IMR-90 (cell line): ENCODE measurements at regions not wholly inside any gene's neighbourhood (a gene's known extent, or its start where the extent isn't known, plus 50 kb on each side); places are given as distances from the start of the nearest gene placed in this dataset.

Experiments used
- ATAC-seq: fragments of 200-7000 bp; cut with Tn5 transposase; 2 replicates; pipeline ENCODE4 v1.9.1; 2020; ENCODE audit warnings: low read depth, mild to moderate bottlenecking, moderate library complexity
- BruUV-seq: library from RNA; stranded (reverse); fragments of 400-500 nt; replicated peaks from 2 replicates; lab custom pipeline; 2021; lab: Mats Ljungman, UMichigan
- CTCF ChIA-PET: fragments of 300-600 bp; formaldehyde crosslinking; extraction: SDS; loops from one replicate; lab custom pipeline; 2021; ENCODE audit warnings: antibody characterized with exemption; lab: Yijun Ruan, JAX
- POLR2A ChIA-PET: fragments of 300-600 bp; sonication (Branson Sonifier 250); formaldehyde crosslinking; loops from one replicate; lab custom pipeline; 2022; ENCODE audit warnings: antibody characterized with exemption; ENCODE audit not compliant: unreplicated experiment; lab: Charles Lee
- DNase-seq: peaks from one replicate; pipeline ENCODE4 v3.0.0; 2013
- H2AFZ ChIP-seq: replicated peaks from 2 replicates; pipeline ENCODE3; 2013; ENCODE audit warnings: low read length, mild to moderate bottlenecking; ENCODE audit not compliant: poor library complexity
- H2AK5ac ChIP-seq: 2 replicates; pipeline ENCODE4 v1.6.1; 2013; ENCODE audit warnings: low read depth, low read length, inconsistent platforms
- H2AK9ac ChIP-seq: replicated peaks from 2 replicates; pipeline ENCODE3; 2013; ENCODE audit warnings: mild to moderate bottlenecking, low read depth, low read length, moderate library complexity; ENCODE audit not compliant: poor library complexity
- H2BK120ac ChIP-seq: 2 replicates; pipeline ENCODE4 v1.6.1; 2013; ENCODE audit warnings: low read depth, low read length, inconsistent platforms
- H2BK15ac ChIP-seq: 3 replicates; pipeline ENCODE4 v1.6.1; 2013; ENCODE audit warnings: low read depth, low read length, inconsistent platforms
- H2BK20ac ChIP-seq: 2 replicates; pipeline ENCODE4 v1.6.1; 2013; ENCODE audit warnings: low read depth, mild to moderate bottlenecking, inconsistent platforms, low read length, moderate library complexity
- H2BK5ac ChIP-seq: 2 replicates; pipeline ENCODE4 v1.6.1; 2013; ENCODE audit warnings: mild to moderate bottlenecking, low read depth, low read length, inconsistent platforms; ENCODE audit not compliant: poor library complexity, severe bottlenecking
- H3K14ac ChIP-seq: replicated peaks from 2 replicates; pipeline ENCODE4 v1.6.1; 2013; ENCODE audit warnings: low read depth, low read length, inconsistent platforms
- H3K18ac ChIP-seq: 2 replicates; pipeline ENCODE4 v1.6.1; 2013; ENCODE audit warnings: low read depth, low read length, control low read depth
- H3K23ac ChIP-seq: 2 replicates; pipeline ENCODE4 v1.6.1; 2013; ENCODE audit warnings: low read depth, low read length, inconsistent platforms
- H3K27ac ChIP-seq: 2 replicates; pipeline ENCODE4 v1.5.1; 2013; ENCODE audit warnings: mild to moderate bottlenecking, control low read depth, low read length; ENCODE audit not compliant: insufficient read depth
- H3K27me3 ChIP-seq: 2 replicates; pipeline ENCODE4 v1.6.1; 2013; ENCODE audit warnings: low read length; ENCODE audit not compliant: control insufficient read depth, insufficient read depth
- H3K36me3 ChIP-seq: 2 replicates; pipeline ENCODE4 v1.6.1; 2013; ENCODE audit warnings: low read length, mixed read lengths; ENCODE audit not compliant: control insufficient read depth, insufficient read depth
- H3K4ac ChIP-seq: 2 replicates; pipeline ENCODE4 v1.6.1; 2013; ENCODE audit warnings: low read depth, low read length, inconsistent platforms
- H3K4me1 ChIP-seq: 2 replicates; pipeline ENCODE4 v1.6.1; 2013; ENCODE audit warnings: low read length, mixed read lengths; ENCODE audit not compliant: control insufficient read depth, insufficient read depth
- H3K4me2 ChIP-seq: 2 replicates; pipeline ENCODE4 v1.6.1; 2013; ENCODE audit warnings: low read depth, mild to moderate bottlenecking, control low read depth, low read length, moderate library complexity
- H3K4me3 ChIP-seq: 2 replicates; pipeline ENCODE4 v1.5.1; 2013; ENCODE audit warnings: low read depth, mild to moderate bottlenecking, control low read depth, low read length, moderate library complexity; ENCODE audit not compliant: insufficient read depth
- H3K56ac ChIP-seq: 2 replicates; pipeline ENCODE4 v1.6.1; 2013; ENCODE audit warnings: low read length, inconsistent platforms; ENCODE audit not compliant: insufficient read depth; ENCODE audit errors: extremely low read depth
- H3K79me1 ChIP-seq, 2 experiments: 2 replicates each; pipeline ENCODE4 v1.6.1; 2013; ENCODE audit warnings: low read length in 2 of 2, inconsistent platforms in 1 of 2, low read depth in 1 of 2
- H3K9ac ChIP-seq: 2 replicates; pipeline ENCODE4 v1.6.1; 2013; ENCODE audit warnings: low read depth, low read length, control low read depth
- H3K9me1 ChIP-seq: 2 replicates; pipeline ENCODE4 v1.6.1; 2013; ENCODE audit warnings: low read length, inconsistent platforms; ENCODE audit not compliant: insufficient read depth
- H3K9me3 ChIP-seq: 2 replicates; pipeline ENCODE4 v1.6.1; 2013; ENCODE audit warnings: low read length; ENCODE audit not compliant: control insufficient read depth, insufficient read depth
- H4K20me1 ChIP-seq: 2 replicates; pipeline ENCODE4 v1.6.1; 2013; ENCODE audit warnings: low read length, inconsistent platforms; ENCODE audit not compliant: insufficient read depth
- H4K5ac ChIP-seq: 2 replicates; pipeline ENCODE4 v1.6.1; 2013; ENCODE audit warnings: mild to moderate bottlenecking, low read depth, low read length, control low read depth
- H4K8ac ChIP-seq, 2 experiments: 2 replicates each; pipeline ENCODE4 v1.6.1; 2013; ENCODE audit warnings: low read depth in 2 of 2, low read length in 2 of 2, control low read depth in 1 of 2, inconsistent platforms in 1 of 2
- H4K91ac ChIP-seq: 2 replicates; pipeline ENCODE4 v1.6.1; 2013; ENCODE audit warnings: low read depth, low read length, inconsistent platforms; ENCODE audit not compliant: insufficient read depth
- BHLHE40 ChIP-seq: fragments of 150-350 bp; IDR thresholded peaks from 2 replicates; pipeline ENCODE4 v1.6.1; 2016; ENCODE audit warnings: mild to moderate bottlenecking, low read depth, low read length
- CEBPB ChIP-seq: IDR thresholded peaks from 2 replicates; pipeline ENCODE4 v1.6.1; 2012; ENCODE audit warnings: low read depth, low read length, improper control_type of control experiment
- ELK1 ChIP-seq: fragments of 150-350 bp; IDR thresholded peaks from 2 replicates; pipeline ENCODE4 v1.6.1; 2016; ENCODE audit warnings: low read depth, mild to moderate bottlenecking, low read length, moderate library complexity, borderline replicate concordance
- FOS ChIP-seq: fragments of 150-350 bp; IDR thresholded peaks from 2 replicates; pipeline ENCODE4 v1.6.1; 2016; ENCODE audit warnings: low read depth, low read length
- MAFK ChIP-seq: IDR thresholded peaks from 2 replicates; pipeline ENCODE4 v1.6.1; 2012; ENCODE audit warnings: low read depth, low read length, improper control_type of control experiment
- MXI1 ChIP-seq: IDR thresholded peaks from 2 replicates; pipeline ENCODE4 v1.6.1; 2012; ENCODE audit warnings: low read depth, mild to moderate bottlenecking, low read length, moderate library complexity, borderline replicate concordance
- NFE2L2 ChIP-seq: fragments of 150-350 bp; IDR thresholded peaks from 2 replicates; pipeline ENCODE4 v1.6.1; 2016; ENCODE audit warnings: low read depth, mild to moderate bottlenecking, low read length
- POLR2A ChIP-seq: IDR thresholded peaks from 2 replicates; pipeline ENCODE4 v1.6.1; 2012; ENCODE audit warnings: mild to moderate bottlenecking, low read depth, low read length
- RAD21 ChIP-seq: IDR thresholded peaks from 2 replicates; pipeline ENCODE4 v1.6.1; 2012; ENCODE audit warnings: low read length, improper control_type of control experiment
- RCOR1 ChIP-seq: IDR thresholded peaks from 2 replicates; pipeline ENCODE4 v1.6.1; 2012; ENCODE audit warnings: mild to moderate bottlenecking, low read length, improper control_type of control experiment; ENCODE audit not compliant: insufficient replicate concordance
- SMC3 ChIP-seq: fragments of 150-350 bp; IDR thresholded peaks from 2 replicates; pipeline ENCODE4 v1.6.1; 2016; ENCODE audit warnings: low read depth, mild to moderate bottlenecking, antibody characterized with exemption, low read length, moderate library complexity
- USF2 ChIP-seq: fragments of 150-350 bp; IDR thresholded peaks from 2 replicates; pipeline ENCODE4 v1.6.1; 2017; ENCODE audit warnings: mild to moderate bottlenecking, antibody characterized with exemption, low read length, low read depth
- WGBS, 2 experiments: methylation state at CpG; one replicate each; pipeline versions ENCODE4 v1.1.5 to v1.1.7; 2013; ENCODE audit warnings: missing lambda C conversion rate in 2 of 2; ENCODE audit not compliant: insufficient read length in 1 of 2; ENCODE audit errors: extremely low coverage in 2 of 2; 5-methylcytosine and 5-hydroxymethylcytosine counted together
- dilution Hi-C: fragments of 300-500 bp; cut with HindIII; formaldehyde crosslinking; loops from one replicate; pipeline ENCODE4 v1.14.3; 2018; ENCODE audit warnings: low sequenced_read_pairs; ENCODE audit not compliant: unreplicated experiment
- in situ Hi-C: fragments of 300-500 bp; cut with MboI; formaldehyde crosslinking; loops from 3 replicates; pipeline ENCODE4 v1.14.3; 2019; ENCODE audit warnings: low sequenced_read_pairs, inconsistent platforms, mixed read lengths
- intact Hi-C: fragments of 100-400 bp; cut with micrococcal nuclease; formaldehyde crosslinking; loops from 2 replicates; pipeline ENCODE4 v1.10.0; 2022

GRCh38 chr11:69951821-69952220, 126.3 kb upstream of the ANO1 start:
- Histone ChIP-seq H3K14ac (0 out of 2 replicates have a peak overlapping the region, but pooled peaks have one; percentile 94), H2BK120ac (peak overlapping the region; percentile 94), H3K4me2 (no peak overlapping the region), H2BK15ac (peak overlapping the region; percentile 46; the same call in 1 of the 3 replicates), H3K56ac (no peak overlapping the region), H3K4ac (peak overlapping the region; percentile 84), H3K79me1 (0 out of 4 replicates have a peak, but pooled peaks cover 0 to 4% of the 10 kb centered on the region in 2 experiments), H2BK5ac (no peak overlapping the region), H2AK5ac (peak overlapping the region; percentile 96), H4K91ac (peak overlapping the region; percentile 47), H3K9ac (no peak overlapping the region), H3K9me3 (no peaks in the 10 kb centered on the region), H3K27ac (no peak overlapping the region), H3K27me3 (no peaks in the 10 kb centered on the region), H4K5ac (no peak overlapping the region), H3K36me3 (no peaks in the 10 kb centered on the region), H2BK20ac (peak overlapping the region; percentile 67), H4K8ac (no peak overlapping the region; a peak in 1 of 4 replicates), H2AFZ (no peak overlapping the region), H3K18ac (no peak overlapping the region), H3K23ac (no peak overlapping the region), H3K9me1 (peaks cover 37% of the 10 kb centered on the region), H4K20me1 (no peaks in the 10 kb centered on the region), H2AK9ac (peak overlapping the region; percentile 39), H3K4me3 (no peak overlapping the region), H3K4me1 (peaks cover 30% of the 10 kb centered on the region)
- dilution Hi-C loops (no loop called here), intact Hi-C loops (no loop called here), in situ Hi-C loops (no loop called here)
- no peak for DNase-seq
- ChIA-PET CTCF (no interaction called here), POLR2A (no interaction called here)
- ATAC-seq: no peak
- TF ChIP-seq MXI1 (no peak), CEBPB (no peak), USF2 (no peak), NFE2L2 (no peak), ELK1 (no peak), FOS (no peak), RAD21 (no peak), BHLHE40 (no peak), MAFK (no peak), POLR2A (no peak), SMC3 (no peak), RCOR1 (no peak)
- WGBS, 2 experiments: no CpG with 5 or more reads among the region's 8 CpGs
- BruUV-seq: no TSS peak
